DND-41 (cell line): ENCODE measurements at regions not wholly inside any gene's neighbourhood (a gene's known extent, or its start where the extent isn't known, plus 50 kb on each side); places are given as distances from the start of the nearest gene placed in this dataset.

Source experiments
- ATAC-seq: fragments of 200-7000 bp; cut with Tn5 transposase; 3 replicates; pipeline ENCODE4 v1.9.1; 2021; ENCODE audit warnings: low read depth; ENCODE audit not compliant: insufficient read depth
- DNase-seq: peaks from one replicate; pipeline ENCODE4 v3.0.0-alpha.2; 2020
- H2AFZ ChIP-seq: 2 replicates; pipeline ENCODE4 v1.6.0; 2012; ENCODE audit warnings: low read depth, low read length
- H3K27ac ChIP-seq: 2 replicates; pipeline ENCODE4 v1.5.1; 2012; ENCODE audit warnings: low read length, inconsistent platforms
- H3K27me3 ChIP-seq: fragments of 200-600 bp; sonication (generic); 2 replicates; pipeline ENCODE4 v1.6.0; 2012; ENCODE audit warnings: low read length, mild to moderate bottlenecking, inconsistent platforms; ENCODE audit not compliant: insufficient read depth, poor library complexity
- H3K36me3 ChIP-seq: 2 replicates; pipeline ENCODE4 v1.5.1; 2012; ENCODE audit warnings: low read length, inconsistent platforms; ENCODE audit not compliant: insufficient read depth
- H3K4me1 ChIP-seq: 2 replicates; pipeline ENCODE4 v1.5.1; 2012; ENCODE audit warnings: mild to moderate bottlenecking, low read length; ENCODE audit not compliant: insufficient read depth
- H3K4me2 ChIP-seq: 2 replicates; pipeline ENCODE4 v1.6.0; 2012; ENCODE audit warnings: mild to moderate bottlenecking, moderate library complexity, low read length, inconsistent platforms; ENCODE audit not compliant: insufficient read depth
- H3K4me3 ChIP-seq, 2 experiments: fragments of 200-600 bp in 1 of 2; shearing (Covaris generic) in 1 of 2; 2 replicates each; pipeline ENCODE4 v1.5.1; 2012 to 2016; ENCODE audit warnings: inconsistent platforms in 2 of 2, low read length in 2 of 2, mild to moderate bottlenecking in 2 of 2, low read depth in 1 of 2, moderate library complexity in 1 of 2
- H3K79me2 ChIP-seq: 2 replicates; pipeline ENCODE4 v1.6.0; 2012; ENCODE audit warnings: low read length, inconsistent platforms; ENCODE audit not compliant: insufficient read depth
- H3K9ac ChIP-seq: 2 replicates; pipeline ENCODE4 v1.6.0; 2012; ENCODE audit warnings: low read depth, mild to moderate bottlenecking, inconsistent platforms, low read length, moderate library complexity
- H3K9me3 ChIP-seq: 2 replicates; pipeline ENCODE4 v1.5.1; 2012; ENCODE audit warnings: low read length, moderate library complexity, mild to moderate bottlenecking, inconsistent platforms; ENCODE audit not compliant: insufficient read depth, severe bottlenecking
- H4K20me1 ChIP-seq: 2 replicates; pipeline ENCODE4 v1.6.0; 2012; ENCODE audit warnings: low read length; ENCODE audit not compliant: insufficient read depth
- EZH2 ChIP-seq: IDR thresholded peaks from 3 replicates; pipeline ENCODE4 v1.6.1; 2012; ENCODE audit warnings: borderline replicate concordance, low read depth, mild to moderate bottlenecking, moderate library complexity, low read length, inconsistent platforms; ENCODE audit not compliant: severe bottlenecking
- TF ChIP-seq, protein P1 (sequence below): IDR thresholded peaks from 2 replicates; pipeline ENCODE4 v1.5.1; 2012; ENCODE audit warnings: borderline replicate concordance, low read length, moderate library complexity, mild to moderate bottlenecking; ENCODE audit not compliant: poor library complexity, severe bottlenecking; ENCODE audit errors: extremely low read depth

GRCh38 chr4:4618847-4619246, 77.0 kb upstream of the STX18 start:
- no peak for ATAC-seq

DNA sequence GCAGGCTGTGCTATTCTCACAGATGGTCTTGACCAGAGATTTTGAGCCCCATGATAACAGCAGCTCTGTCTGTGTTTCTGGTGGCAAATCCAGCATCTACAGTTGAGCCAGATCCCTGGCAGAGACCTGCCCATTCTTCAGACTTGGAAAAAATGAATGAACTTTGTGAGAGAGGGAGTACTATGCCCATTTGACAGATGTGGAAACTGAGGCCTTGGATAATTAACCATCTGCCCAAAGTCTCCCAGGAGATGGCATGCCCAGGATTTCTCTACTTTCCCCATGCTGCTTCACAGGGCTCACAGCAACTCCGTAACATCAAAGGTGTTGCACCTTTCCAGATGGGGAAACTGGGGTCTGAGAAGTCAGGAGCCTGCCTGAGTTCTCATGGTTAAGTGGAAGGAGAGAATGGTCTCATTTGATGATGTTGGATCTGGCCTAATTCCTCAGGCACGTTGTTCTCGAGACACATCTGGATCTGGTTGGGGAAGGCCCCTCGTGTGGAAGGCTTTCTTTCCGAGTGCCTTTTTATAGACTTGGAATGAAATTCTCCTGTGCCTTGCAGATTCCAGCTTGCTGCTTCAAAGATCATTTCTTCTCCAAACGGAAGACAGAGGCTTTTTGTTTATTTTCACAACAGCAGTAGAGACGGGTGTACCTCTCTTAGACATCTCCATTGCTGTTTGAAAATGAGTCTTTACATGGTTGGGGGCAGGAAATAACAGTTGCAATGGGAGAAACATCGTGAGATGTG, 73.3 kb upstream of the STX18 start:
- DNase-seq (no peak), ATAC-seq (no peak)
- Histone ChIP-seq H3K4me1 (no peaks in the 10 kb centered on the region), H3K9me3 (no peaks in the 10 kb centered on the region), H3K79me2 (no peaks in the 10 kb centered on the region), H3K27me3 (no peaks in the 10 kb centered on the region), H2AFZ (no peak overlapping the region), H3K4me2 (no peak overlapping the region), H3K36me3 (no peaks in the 10 kb centered on the region), H3K4me3 (no peak overlapping the region), H4K20me1 (no peaks in the 10 kb centered on the region), H3K9ac (no peak overlapping the region), H3K27ac (no peak overlapping the region)
- TF ChIP-seq, protein P1, sequence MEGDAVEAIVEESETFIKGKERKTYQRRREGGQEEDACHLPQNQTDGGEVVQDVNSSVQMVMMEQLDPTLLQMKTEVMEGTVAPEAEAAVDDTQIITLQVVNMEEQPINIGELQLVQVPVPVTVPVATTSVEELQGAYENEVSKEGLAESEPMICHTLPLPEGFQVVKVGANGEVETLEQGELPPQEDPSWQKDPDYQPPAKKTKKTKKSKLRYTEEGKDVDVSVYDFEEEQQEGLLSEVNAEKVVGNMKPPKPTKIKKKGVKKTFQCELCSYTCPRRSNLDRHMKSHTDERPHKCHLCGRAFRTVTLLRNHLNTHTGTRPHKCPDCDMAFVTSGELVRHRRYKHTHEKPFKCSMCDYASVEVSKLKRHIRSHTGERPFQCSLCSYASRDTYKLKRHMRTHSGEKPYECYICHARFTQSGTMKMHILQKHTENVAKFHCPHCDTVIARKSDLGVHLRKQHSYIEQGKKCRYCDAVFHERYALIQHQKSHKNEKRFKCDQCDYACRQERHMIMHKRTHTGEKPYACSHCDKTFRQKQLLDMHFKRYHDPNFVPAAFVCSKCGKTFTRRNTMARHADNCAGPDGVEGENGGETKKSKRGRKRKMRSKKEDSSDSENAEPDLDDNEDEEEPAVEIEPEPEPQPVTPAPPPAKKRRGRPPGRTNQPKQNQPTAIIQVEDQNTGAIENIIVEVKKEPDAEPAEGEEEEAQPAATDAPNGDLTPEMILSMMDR, result no peak
- no peak for TF ChIP-seq EZH2

More at GRCh38 chr4:4618847-4619246, 77.0 kb upstream of the STX18 start:
- Histone ChIP-seq H3K9me3 (no peaks in the 10 kb centered on the region), H3K36me3 (no peaks in the 10 kb centered on the region), H3K9ac (no peak overlapping the region), H4K20me1 (no peaks in the 10 kb centered on the region), H3K27ac (no peak overlapping the region), H3K4me2 (no peak overlapping the region), H3K4me1 (no peaks in the 10 kb centered on the region), H3K4me3 (no peak overlapping the region), H3K79me2 (no peaks in the 10 kb centered on the region), H3K27me3 (no peaks in the 10 kb centered on the region), H2AFZ (no peak overlapping the region)
- DNase-seq, result no peak
- TF ChIP-seq, protein P1, result no peak

DNA sequence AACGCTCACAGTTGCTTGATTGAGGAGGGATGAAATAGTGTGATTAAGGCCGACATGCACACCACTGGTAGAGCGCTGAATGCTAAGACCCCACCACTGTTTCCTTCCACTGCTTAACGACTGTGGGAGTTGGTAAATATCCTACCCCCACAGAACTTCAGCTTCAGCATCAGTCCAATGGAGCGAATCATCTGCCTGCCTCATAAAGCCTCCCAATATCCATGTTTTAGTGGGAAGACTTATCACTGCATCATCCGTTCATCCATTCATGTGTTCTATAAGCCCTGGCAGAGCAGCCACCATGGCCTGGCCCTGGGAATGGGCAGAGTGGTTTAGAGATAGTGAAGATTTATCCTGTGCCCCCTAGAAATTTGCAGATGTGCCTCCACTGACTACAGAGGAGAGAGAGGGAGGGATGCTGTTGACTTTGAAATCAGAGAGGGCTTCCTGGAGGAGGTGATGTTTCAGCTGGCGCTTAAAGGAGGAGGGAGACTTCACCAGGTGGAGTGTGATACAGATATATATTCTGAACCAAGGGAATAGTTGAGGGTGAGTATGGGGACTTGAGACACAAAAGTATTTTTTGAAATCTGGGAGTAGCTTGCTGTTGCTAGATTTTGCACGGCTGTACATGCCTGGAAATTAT, 71.9 kb upstream of the STX18 start:
- H3K9me3 ChIP-seq, result no peaks in the 10 kb centered on the region
- no peak for DNase-seq
- H3K79me2 ChIP-seq, result no peaks in the 10 kb centered on the region
- no peak overlapping the region for H2AFZ ChIP-seq
- no peaks in the 10 kb centered on the region for H4K20me1 ChIP-seq
- H3K4me2 ChIP-seq, result no peak overlapping the region
- no peak for ATAC-seq
- no peak overlapping the region for H3K27ac ChIP-seq
- H3K9ac ChIP-seq, result no peak overlapping the region
- no peak overlapping the region for H3K4me3 ChIP-seq
- no peaks in the 10 kb centered on the region for H3K36me3 ChIP-seq
- no peak for TF ChIP-seq EZH2
- TF ChIP-seq, protein P1, result no peak
- H3K27me3 ChIP-seq, result no peaks in the 10 kb centered on the region
- no peaks in the 10 kb centered on the region for H3K4me1 ChIP-seq
